Hematopoietic multipotent progenitor cell (in vitro differentiated cells): ENCODE measurements at regions not wholly inside any gene's neighbourhood (a gene's known extent, or its start where the extent isn't known, plus 50 kb on each side); places are given as distances from the start of the nearest gene placed in this dataset.

Experiments used
- DNase-seq, 3 donors: peaks; one replicate each; pipeline ENCODE4 v3.0.0-alpha.2; 2011 to 2015; ENCODE audit warnings: low read depth in 2 of 3, low spot score in 2 of 3

GRCh38 chr7:25314094-25314730 is 85.9 kb upstream of the NPVF start:
- DNase-seq: no peak

DNA sequence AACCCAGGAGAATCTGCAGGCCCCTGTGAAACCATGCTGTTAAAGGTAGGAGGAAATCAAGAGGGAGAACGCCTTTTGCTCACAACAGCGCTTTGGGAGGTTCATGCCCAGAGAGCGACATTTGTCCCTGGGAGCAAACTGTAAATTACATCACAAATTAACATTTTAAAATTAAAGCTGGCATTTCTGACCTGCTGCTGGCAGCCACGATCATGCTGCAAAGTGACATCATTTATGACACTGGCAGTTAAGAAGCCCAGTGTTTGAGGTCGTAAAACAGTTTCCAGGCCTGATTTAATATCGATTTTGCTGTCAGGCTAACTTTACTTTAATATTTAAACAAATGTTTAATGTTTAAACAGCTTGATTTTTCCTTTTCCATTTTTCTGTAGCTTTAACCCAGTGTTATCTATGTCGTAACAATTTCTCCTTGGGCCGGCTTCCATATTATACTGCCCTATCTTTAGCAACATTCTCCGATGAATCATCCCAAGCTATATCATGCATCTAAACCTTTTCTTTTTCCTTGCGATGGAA is 86.5 kb upstream of the NPVF start:
- no peak for DNase-seq

DNA sequence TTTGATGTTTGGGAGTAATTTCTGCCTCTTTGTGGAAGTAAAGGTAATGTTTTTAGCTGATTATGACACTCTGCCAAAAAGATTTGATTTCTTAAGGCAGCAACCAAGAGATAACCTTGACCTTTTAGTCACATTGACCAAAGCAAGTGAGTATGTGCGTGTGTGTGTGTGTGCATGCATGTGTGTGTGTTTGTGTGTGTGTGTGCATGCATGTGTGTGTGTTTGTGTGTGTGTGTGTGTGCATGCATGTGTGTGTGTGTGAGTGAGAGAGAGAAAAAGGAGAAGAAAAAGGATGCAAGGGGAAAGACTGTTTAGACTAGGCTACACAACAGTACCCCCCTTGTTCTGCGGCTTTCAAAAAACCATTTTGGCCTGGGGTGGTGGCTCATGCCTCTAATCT is 88.1 kb upstream of the NPVF start:
- DNase-seq: no peak

GRCh38 chr7:25318047-25318446 is 89.8 kb upstream of the NPVF start:
- no peak for DNase-seq

DNA sequence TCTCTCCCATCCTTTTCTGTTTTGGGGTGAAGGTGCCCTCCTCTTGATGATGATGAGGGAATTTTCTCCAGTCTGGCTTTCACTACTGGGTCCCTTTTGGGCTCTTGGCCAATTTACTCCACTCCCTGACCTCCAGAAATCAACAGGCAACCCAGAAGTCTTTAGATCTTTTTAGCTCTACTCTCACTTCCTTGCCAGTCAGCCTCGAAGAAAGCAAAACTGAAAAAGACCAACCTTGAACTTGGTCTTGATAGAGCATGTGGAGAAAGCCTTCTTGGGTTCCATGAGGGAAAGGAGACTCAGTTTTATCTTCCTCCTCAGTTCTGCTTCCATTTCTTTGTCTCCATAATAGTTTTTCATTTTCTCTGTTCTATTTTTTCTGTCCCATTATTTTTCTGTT is 91.4 kb upstream of the NPVF start:
- DNase-seq: no peak

DNA sequence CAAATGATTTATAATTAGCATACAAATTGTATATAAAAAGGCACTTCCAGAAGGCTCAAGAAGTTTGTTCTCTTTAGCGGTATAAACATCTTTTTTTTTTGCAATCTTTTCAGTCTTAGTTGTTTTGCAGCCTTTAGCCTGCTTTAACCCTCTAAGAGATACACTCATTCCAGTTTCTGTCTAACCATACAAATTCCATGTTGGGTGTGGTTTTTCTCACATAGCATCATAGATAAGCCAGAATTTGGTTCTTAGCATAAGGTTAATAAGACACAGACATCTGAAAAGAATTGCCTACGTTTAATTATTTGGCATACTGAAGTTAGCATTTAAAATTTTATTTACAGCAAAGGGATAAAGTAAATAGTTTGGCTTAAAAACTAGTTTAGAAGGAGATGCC is 92.5 kb upstream of the NPVF start:
- DNase-seq: no peak

GRCh38 chr7:25321424-25321823 is 93.1 kb upstream of the NPVF start:
- DNase-seq: no peak

DNA sequence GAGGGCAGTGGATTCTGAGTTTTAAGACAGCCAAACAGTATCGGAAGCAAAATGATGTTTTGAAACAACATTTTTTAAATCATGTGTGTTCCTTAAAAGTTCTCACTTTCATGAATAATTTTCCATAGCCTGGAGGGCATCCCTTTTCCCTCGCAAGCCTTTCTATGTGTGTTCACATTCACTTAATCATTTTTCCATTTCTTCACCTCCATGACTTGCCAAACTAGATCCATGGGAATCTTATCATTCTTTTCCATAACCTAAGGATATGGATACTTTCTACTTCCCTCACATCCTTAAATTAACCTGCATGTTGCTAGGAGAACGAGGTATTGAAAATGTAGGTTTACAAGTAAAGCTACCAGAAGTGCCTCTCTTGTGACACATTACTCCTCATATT is 94.2 kb upstream of the NPVF start:
- no peak for DNase-seq

DNA sequence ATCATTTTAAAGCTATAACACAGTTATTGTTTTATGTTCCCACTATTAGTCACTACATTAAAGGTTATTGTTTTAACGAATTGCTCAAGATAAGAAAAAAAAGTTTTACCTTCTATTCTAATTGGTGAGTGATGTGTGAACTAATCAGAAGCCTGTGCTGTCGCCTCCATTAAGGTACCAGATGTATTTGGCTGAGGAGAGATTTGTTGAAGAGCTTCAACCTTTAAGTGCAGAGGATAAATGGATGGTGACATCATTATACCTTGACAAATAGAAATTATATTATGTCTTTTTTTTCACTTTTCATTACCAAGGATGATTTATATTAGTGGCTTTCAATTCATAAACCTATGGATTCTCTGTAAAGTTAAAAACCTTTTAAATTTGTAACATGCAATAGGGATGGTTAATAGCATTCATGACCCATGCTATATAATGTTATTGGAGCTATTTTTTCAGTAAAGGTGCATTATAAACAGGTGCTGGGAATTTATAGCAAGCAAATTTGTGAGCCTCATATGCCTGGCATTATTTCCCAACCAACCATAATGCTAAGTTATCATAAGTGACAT is 97.0 kb upstream of the NPVF start:
- DNase-seq: no peak

DNA sequence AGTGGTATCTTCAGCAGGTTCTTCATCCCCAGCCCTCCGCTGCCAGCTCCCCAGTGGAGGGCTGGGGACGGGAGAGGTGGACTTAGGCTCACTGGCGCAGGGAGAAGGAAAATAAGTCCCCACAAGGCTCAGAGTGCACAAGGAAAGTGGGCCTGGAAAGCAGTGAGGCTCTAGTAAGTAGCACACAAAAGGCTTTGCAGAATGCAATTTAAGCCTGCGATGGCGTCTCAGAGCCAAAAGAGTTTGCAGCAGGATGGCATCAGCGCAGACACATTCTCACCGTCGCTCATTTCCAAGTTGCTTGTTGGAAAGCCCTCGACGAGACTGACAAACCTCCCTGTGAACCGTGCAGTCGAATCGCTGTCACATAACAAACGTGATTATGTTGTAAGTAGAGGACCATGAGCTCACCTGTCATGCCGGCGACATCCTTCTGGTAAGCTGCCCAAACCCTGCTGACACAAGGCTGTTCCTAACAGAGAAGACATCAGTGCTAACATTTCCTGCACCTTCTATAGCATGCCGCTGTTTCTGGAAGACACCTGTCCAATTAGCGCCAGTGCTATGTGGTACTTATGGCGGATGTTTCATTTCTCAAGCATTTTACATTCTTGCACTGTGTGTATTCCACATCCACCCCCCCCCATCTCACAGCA is 98.3 kb upstream of the NPVF start:
- no peak for DNase-seq

GRCh38 chr7:25329815-25330214 is 101.5 kb upstream of the NPVF start:
- no peak for DNase-seq

GRCh38 chr7:25333296-25333928 is 105.1 kb upstream of the NPVF start:
- no peak for DNase-seq

DNA sequence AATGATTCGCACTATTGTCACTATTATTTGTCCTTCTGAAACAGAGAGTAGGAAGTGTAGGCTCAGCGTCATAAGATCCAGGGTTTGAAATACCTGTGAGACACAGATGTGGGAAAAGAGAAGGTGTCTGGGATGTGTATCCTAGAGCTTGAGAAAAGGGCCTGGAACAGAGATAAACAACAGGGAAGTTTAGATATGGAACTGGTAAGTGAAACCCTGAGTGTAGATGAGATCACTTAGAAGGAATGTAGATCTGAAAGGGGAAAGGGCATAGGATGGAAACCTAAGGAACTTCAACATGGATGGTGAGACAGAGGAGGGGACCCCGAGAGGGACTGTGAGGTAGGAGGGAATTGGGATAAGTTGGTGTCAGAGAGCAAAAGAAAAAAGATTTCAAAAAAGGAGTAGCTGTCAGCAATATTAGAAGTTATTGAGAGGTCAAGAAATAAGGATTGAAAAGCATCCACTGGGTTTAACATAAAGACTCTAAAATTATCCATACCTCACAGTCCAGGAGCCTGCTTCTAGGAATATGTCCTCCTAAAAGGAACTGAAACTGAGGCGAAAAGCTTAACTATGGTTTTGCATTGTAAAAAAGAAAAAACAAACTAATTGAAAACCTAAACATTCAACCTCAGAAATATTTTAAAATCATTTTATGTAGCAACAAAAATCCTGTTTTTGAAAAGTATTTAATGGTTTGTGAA is 119.2 kb upstream of the NPVF start:
- DNase-seq: no peak

DNA sequence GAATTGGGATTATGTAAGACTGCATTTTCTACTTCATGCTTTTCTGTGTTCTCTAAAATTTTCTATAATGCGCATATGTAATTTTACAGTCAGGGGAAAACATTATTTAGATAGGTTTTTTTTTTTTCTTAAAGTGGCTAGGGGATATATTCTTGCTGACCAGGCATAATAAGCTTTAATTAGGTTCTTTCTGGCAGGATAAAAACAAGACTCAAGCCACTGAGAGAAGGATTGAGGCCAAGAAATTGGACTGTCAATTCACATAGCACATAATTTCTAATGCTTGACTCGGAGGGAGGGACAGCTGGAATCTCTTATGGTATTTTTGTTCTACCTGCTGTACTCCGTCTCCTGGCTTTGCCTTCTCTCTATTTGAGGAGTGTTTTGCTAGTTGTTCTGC is 119.8 kb upstream of the NPVF start:
- no peak for DNase-seq

GRCh38 chr7:25349283-25350017 is 121.2 kb upstream of the NPVF start:
- DNase-seq: no peak

GRCh38 chr7:25350041-25350440 is 121.8 kb upstream of the NPVF start:
- no peak for DNase-seq

DNA sequence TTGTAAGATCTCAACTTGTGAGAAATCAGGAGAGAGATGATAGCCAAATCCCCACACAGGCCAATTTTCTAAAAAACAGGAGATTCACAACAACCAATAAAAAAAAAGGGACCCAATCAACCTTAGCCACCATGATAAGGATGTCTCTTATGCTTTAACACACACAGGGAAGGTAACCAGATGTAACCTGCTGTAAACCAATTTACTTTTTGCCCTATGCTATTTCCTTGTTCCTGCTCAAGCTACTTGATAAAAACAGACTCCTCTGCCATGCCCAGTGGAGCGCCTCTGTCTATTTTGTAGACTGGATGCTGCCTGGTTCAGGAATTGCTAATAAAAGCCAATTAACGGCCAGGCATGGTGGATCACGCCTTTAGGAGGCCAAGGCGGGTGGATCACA is 123.5 kb upstream of the NPVF start:
- no peak for DNase-seq

DNA sequence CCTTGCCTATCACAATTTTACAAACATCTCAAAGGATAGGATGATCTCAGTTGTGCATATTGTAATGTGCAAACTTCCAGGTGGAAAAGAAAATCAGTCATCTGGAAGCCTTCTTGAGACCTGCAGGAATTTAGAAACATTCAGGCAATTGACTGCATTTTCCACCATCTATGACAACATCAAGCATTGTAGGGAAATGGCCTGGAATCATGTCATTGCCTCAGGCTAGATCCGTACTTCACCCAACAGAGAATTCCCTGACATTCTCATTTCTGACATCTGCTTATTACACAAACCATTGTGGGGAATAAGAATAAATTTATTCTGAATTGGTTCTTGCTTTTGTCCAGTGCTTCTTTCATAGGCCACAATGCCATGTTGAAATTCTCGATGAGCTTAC is 124.9 kb upstream of the NPVF start:
- DNase-seq: no peak

- DNase-seq: no peak
These were observed 125.4 kb upstream of the NPVF start for GRCh38 chr7:25353732-25354131.

DNA sequence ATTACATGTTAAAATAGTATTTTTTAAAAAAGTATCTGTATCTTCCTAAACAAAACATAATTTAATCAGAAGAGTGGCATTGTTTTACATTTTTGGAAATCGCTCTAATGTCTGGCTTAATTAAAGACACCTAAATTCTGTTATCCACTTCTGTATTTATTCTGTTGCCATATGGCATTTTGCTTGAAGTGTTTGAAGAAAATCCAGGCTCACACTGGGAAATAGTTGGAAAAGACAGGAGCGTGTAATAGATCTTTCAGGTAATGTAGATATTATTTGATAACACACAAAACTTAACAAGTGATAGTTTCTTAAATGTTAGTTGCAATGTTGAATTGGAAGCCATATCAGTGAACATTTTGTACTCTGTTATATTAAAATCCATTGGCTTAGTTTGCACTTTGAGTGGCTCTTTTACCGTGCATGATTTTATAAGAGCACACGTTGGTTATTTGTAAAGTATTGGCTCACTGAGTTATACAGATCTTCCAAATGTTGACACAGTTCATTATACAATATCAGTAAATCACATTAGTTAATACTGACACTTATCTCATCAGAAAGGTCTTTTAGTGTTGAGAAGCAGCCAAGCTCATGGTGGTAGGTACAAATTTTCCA is 128.4 kb upstream of the NPVF start:
- DNase-seq: no peak
